ENCODE measurements at regions not wholly inside any gene's neighbourhood (a gene's known extent, or its start where the extent isn't known, plus 50 kb on each side); places are given as distances from the start of the nearest gene placed in this dataset.

DNA sequence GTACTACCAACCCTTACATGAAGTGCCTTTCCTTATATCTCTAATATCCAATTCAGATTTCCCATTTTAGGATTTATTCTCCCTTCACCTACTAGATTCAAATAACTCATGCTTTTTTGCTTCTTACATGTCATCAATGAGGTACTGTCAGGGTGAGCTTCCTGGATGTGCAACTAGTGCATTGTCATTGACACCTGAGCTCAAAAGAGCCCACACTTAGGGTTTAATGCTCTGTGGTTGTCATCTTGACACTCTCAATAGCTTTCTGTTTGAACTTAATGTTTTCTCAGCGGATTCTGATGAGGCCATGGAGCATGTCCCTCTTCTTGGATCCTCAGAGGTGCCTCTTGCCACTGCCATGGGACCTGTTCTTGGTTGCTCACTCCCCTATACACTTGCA, 1033.3 kb upstream of the EYS start:
- 0% methylated on average over 1 of the region's 1 CpG for WGBS (ENCODE audit: insufficient coverage, insufficient replicate concordance, low lambda C conversion rate, missing lambda C conversion rate)
- CTCF ChIA-PET: no interaction called here
- no peak for FAIRE-seq
- TF ChIP-seq PAX8 (IDR thresholded peaks at IDR 0.05) (no peak), MEF2B (IDR thresholded peaks at IDR 0.05; ENCODE audit: partially characterized antibody, poor library complexity, severe bottlenecking) (no peak), TCF7 (IDR thresholded peaks at IDR 0.05; ENCODE audit: borderline replicate concordance) (no peak), TBL1XR1 (IDR thresholded peaks at IDR 0.05; ENCODE audit: low read depth, low read length) (no peak), CBX3 (IDR thresholded peaks at IDR 0.05; ENCODE audit: borderline replicate concordance, low read depth) (no peak), ASH2L (IDR thresholded peaks at IDR 0.05; ENCODE audit: borderline replicate concordance, low read depth) (no peak), FOXK2 (IDR thresholded peaks at IDR 0.05) (no peak), SMAD1 (IDR thresholded peaks at IDR 0.05; ENCODE audit: low read depth, partially characterized antibody) (no peak), LARP7 (IDR thresholded peaks at IDR 0.05) (no peak)
- TF ChIP-seq, protein P1, sequence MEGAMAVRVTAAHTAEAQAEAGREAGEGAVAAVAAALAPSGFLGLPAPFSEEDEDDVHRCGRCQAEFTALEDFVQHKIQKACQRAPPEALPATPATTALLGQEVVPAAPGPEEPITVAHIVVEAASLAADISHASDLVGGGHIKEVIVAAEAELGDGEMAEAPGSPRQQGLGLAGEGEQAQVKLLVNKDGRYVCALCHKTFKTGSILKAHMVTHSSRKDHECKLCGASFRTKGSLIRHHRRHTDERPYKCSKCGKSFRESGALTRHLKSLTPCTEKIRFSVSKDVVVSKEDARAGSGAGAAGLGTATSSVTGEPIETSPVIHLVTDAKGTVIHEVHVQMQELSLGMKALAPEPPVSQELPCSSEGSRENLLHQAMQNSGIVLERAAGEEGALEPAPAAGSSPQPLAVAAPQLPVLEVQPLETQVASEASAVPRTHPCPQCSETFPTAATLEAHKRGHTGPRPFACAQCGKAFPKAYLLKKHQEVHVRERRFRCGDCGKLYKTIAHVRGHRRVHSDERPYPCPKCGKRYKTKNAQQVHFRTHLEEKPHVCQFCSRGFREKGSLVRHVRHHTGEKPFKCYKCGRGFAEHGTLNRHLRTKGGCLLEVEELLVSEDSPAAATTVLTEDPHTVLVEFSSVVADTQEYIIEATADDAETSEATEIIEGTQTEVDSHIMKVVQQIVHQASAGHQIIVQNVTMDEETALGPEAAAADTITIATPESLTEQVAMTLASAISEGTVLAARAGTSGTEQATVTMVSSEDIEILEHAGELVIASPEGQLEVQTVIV (IDR thresholded peaks at IDR 0.05; ENCODE audit: borderline replicate concordance, partially characterized antibody): no peak
- TF ChIP-seq, protein P2, sequence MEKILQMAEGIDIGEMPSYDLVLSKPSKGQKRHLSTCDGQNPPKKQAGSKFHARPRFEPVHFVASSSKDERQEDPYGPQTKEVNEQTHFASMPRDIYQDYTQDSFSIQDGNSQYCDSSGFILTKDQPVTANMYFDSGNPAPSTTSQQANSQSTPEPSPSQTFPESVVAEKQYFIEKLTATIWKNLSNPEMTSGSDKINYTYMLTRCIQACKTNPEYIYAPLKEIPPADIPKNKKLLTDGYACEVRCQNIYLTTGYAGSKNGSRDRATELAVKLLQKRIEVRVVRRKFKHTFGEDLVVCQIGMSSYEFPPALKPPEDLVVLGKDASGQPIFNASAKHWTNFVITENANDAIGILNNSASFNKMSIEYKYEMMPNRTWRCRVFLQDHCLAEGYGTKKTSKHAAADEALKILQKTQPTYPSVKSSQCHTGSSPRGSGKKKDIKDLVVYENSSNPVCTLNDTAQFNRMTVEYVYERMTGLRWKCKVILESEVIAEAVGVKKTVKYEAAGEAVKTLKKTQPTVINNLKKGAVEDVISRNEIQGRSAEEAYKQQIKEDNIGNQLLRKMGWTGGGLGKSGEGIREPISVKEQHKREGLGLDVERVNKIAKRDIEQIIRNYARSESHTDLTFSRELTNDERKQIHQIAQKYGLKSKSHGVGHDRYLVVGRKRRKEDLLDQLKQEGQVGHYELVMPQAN (conservative IDR thresholded peaks at IDR 0.05): no peak
- TF ChIP-seq, protein P3, sequence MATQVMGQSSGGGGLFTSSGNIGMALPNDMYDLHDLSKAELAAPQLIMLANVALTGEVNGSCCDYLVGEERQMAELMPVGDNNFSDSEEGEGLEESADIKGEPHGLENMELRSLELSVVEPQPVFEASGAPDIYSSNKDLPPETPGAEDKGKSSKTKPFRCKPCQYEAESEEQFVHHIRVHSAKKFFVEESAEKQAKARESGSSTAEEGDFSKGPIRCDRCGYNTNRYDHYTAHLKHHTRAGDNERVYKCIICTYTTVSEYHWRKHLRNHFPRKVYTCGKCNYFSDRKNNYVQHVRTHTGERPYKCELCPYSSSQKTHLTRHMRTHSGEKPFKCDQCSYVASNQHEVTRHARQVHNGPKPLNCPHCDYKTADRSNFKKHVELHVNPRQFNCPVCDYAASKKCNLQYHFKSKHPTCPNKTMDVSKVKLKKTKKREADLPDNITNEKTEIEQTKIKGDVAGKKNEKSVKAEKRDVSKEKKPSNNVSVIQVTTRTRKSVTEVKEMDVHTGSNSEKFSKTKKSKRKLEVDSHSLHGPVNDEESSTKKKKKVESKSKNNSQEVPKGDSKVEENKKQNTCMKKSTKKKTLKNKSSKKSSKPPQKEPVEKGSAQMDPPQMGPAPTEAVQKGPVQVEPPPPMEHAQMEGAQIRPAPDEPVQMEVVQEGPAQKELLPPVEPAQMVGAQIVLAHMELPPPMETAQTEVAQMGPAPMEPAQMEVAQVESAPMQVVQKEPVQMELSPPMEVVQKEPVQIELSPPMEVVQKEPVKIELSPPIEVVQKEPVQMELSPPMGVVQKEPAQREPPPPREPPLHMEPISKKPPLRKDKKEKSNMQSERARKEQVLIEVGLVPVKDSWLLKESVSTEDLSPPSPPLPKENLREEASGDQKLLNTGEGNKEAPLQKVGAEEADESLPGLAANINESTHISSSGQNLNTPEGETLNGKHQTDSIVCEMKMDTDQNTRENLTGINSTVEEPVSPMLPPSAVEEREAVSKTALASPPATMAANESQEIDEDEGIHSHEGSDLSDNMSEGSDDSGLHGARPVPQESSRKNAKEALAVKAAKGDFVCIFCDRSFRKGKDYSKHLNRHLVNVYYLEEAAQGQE (IDR thresholded peaks at IDR 0.05; ENCODE audit: low read depth, low read length): no peak
- TF ChIP-seq, protein P4, sequence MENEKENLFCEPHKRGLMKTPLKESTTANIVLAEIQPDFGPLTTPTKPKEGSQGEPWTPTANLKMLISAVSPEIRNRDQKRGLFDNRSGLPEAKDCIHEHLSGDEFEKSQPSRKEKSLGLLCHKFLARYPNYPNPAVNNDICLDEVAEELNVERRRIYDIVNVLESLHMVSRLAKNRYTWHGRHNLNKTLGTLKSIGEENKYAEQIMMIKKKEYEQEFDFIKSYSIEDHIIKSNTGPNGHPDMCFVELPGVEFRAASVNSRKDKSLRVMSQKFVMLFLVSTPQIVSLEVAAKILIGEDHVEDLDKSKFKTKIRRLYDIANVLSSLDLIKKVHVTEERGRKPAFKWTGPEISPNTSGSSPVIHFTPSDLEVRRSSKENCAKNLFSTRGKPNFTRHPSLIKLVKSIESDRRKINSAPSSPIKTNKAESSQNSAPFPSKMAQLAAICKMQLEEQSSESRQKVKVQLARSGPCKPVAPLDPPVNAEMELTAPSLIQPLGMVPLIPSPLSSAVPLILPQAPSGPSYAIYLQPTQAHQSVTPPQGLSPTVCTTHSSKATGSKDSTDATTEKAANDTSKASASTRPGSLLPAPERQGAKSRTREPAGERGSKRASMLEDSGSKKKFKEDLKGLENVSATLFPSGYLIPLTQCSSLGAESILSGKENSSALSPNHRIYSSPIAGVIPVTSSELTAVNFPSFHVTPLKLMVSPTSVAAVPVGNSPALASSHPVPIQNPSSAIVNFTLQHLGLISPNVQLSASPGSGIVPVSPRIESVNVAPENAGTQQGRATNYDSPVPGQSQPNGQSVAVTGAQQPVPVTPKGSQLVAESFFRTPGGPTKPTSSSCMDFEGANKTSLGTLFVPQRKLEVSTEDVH (IDR thresholded peaks at IDR 0.05; ENCODE audit: low read depth, partially characterized antibody): no peak

More for the DNA sequence above, 1033.3 kb upstream of the EYS start:
- no peaks in the 10 kb centered on the region for H3K79me2 ChIP-seq (ENCODE audit: control insufficient read depth, insufficient read depth, low read length)
- DNase-seq (ENCODE audit: low read depth, low spot score): no peak
- H3K27me3 ChIP-seq (replicated peaks in 1 of 2; ENCODE audit: control insufficient read depth in 2 of 2, insufficient read depth in 2 of 2, low read length in 1 of 2): no peaks in the 10 kb centered on the region
- no peaks in the 10 kb centered on the region for H3K9me3 ChIP-seq (replicated peaks; ENCODE audit: control insufficient read depth, insufficient read depth, low read length)
- RAD21 ChIA-PET (ENCODE audit: unreplicated experiment): no interaction called here
- H2AFZ ChIP-seq (ENCODE audit: control insufficient read depth, low read depth, low read length): no peak overlapping the region
- H3K4me1 ChIP-seq (ENCODE audit: control insufficient read depth, insufficient read depth, low read length): no peaks in the 10 kb centered on the region
- H3K9ac ChIP-seq (ENCODE audit: control insufficient read depth, insufficient read depth, low read length): no peak overlapping the region
- no peak for ATAC-seq
- H4K20me1 ChIP-seq (ENCODE audit: control insufficient read depth, insufficient read depth): no peaks in the 10 kb centered on the region
- no peak overlapping the region for H3K4me2 ChIP-seq (ENCODE audit: control insufficient read depth, insufficient read depth)
- in situ Hi-C loops (cut with MboI) (no loop called here), intact Hi-C loops (cut with micrococcal nuclease; ENCODE audit: unreplicated experiment) (no loop called here)
- SMC1A ChIA-PET (ENCODE audit: uncharacterized antibody, unreplicated experiment): no interaction called here
- H3K4me3 ChIP-seq: no peak overlapping the region
- H3K36me3 ChIP-seq (ENCODE audit: control insufficient read depth in 2 of 2, insufficient read depth in 2 of 2, low read length in 1 of 2): no peaks in the 10 kb centered on the region
- H3K27ac ChIP-seq (ENCODE audit: control insufficient read depth, insufficient read depth): no peak overlapping the region
- no TSS peak for BruUV-seq (replicated peaks)
- POLR2A ChIA-PET: no interaction called here
